ENCODE measurements at regions not wholly inside any gene's neighbourhood (a gene's known extent, or its start where the extent isn't known, plus 50 kb on each side); places are given as distances from the start of the nearest gene placed in this dataset.

GRCh38 chr18:44079606-44080005 is 601.1 kb upstream of the SETBP1 start:
- TF ChIP-seq CTCF (IDR thresholded peaks at IDR 0.05; ENCODE audit: low read depth, low read length), result no peak
- no peak overlapping the region for H3K4me3 ChIP-seq (ENCODE audit: low read depth, low read length)

- TF ChIP-seq CTCF (IDR thresholded peaks at IDR 0.05; ENCODE audit: low read depth, low read length), result no peak
- no peak overlapping the region for H3K4me3 ChIP-seq (ENCODE audit: low read depth, low read length)
These were observed 600.6 kb upstream of the SETBP1 start for GRCh38 chr18:44080054-44080453.

GRCh38 chr18:44089732-44090131 is 591.0 kb upstream of the SETBP1 start:
- no peak for TF ChIP-seq CTCF (IDR thresholded peaks at IDR 0.05; ENCODE audit: low read depth, low read length)
- no peak overlapping the region for H3K4me3 ChIP-seq (ENCODE audit: low read depth, low read length)

- H3K4me3 ChIP-seq (ENCODE audit: low read depth, low read length), result no peak overlapping the region
- no peak for TF ChIP-seq CTCF (IDR thresholded peaks at IDR 0.05; ENCODE audit: low read depth, low read length)
These were observed 590.2 kb upstream of the SETBP1 start for GRCh38 chr18:44090453-44090852.

- no peak for TF ChIP-seq CTCF (IDR thresholded peaks at IDR 0.05; ENCODE audit: low read depth, low read length)
- no peak overlapping the region for H3K4me3 ChIP-seq (ENCODE audit: low read depth, low read length)
These were observed 587.4 kb upstream of the SETBP1 start for GRCh38 chr18:44093253-44093652.

- no peak for TF ChIP-seq CTCF (IDR thresholded peaks at IDR 0.05; ENCODE audit: low read depth, low read length)
- H3K4me3 ChIP-seq (ENCODE audit: low read depth, low read length), result no peak overlapping the region
These were observed 584.7 kb upstream of the SETBP1 start for GRCh38 chr18:44096016-44096415.

GRCh38 chr18:44098551-44099098 is 582.1 kb upstream of the SETBP1 start:
- TF ChIP-seq CTCF (IDR thresholded peaks at IDR 0.05; ENCODE audit: low read depth, low read length), result no peak
- no peak overlapping the region for H3K4me3 ChIP-seq (ENCODE audit: low read depth, low read length)
